ENCODE measurements at regions not wholly inside any gene's neighbourhood (a gene's known extent, or its start where the extent isn't known, plus 50 kb on each side); places are given as distances from the start of the nearest gene placed in this dataset.

- Histone ChIP-seq H3K9me3 (ENCODE audit: control insufficient read depth, insufficient read depth, low read length) (no peaks in the 10 kb centered on the region), H3K4me1 (ENCODE audit: control insufficient read depth, insufficient read depth, low read length) (no peaks in the 10 kb centered on the region), H3K27ac (ENCODE audit: low read length) (no peak overlapping the region), H3K27me3 (ENCODE audit: control insufficient read depth, insufficient read depth, low read length) (no peaks in the 10 kb centered on the region), H3K36me3 (ENCODE audit: control insufficient read depth, insufficient read depth, low read length) (no peaks in the 10 kb centered on the region), H3K4me3 (ENCODE audit: low read length) (no peak overlapping the region)
- intact Hi-C loops (cut with micrococcal nuclease) = no loop called here
- 95% methylated on average over 3 of the region's 4 CpGs for WGBS (ENCODE audit: insufficient coverage)
- no peak overlapping the region for H3K4me3 Mint-ChIP-seq
- peaks cover 3 to 4% of the 10 kb centered on the region in 2 donors for H3K9me3 Mint-ChIP-seq
- H3K27ac Mint-ChIP-seq = no peak overlapping the region
- DNase-seq = no peak
- H3K36me3 Mint-ChIP-seq = no peaks in the 10 kb centered on the region
- peaks cover 0 to 5% of the 10 kb centered on the region in 2 donors for H3K27me3 Mint-ChIP-seq (ENCODE audit: low read depth in 2 of 2)
- no peak for ATAC-seq
- TF ChIP-seq, protein P1, sequence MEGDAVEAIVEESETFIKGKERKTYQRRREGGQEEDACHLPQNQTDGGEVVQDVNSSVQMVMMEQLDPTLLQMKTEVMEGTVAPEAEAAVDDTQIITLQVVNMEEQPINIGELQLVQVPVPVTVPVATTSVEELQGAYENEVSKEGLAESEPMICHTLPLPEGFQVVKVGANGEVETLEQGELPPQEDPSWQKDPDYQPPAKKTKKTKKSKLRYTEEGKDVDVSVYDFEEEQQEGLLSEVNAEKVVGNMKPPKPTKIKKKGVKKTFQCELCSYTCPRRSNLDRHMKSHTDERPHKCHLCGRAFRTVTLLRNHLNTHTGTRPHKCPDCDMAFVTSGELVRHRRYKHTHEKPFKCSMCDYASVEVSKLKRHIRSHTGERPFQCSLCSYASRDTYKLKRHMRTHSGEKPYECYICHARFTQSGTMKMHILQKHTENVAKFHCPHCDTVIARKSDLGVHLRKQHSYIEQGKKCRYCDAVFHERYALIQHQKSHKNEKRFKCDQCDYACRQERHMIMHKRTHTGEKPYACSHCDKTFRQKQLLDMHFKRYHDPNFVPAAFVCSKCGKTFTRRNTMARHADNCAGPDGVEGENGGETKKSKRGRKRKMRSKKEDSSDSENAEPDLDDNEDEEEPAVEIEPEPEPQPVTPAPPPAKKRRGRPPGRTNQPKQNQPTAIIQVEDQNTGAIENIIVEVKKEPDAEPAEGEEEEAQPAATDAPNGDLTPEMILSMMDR (IDR thresholded peaks at IDR 0.05) = no peak
- H3K4me1 Mint-ChIP-seq = no peaks in the 10 kb centered on the region
Observed at GRCh38 chr12:127013197-127013596, 1253.8 kb upstream of the TMEM132C start.

DNA sequence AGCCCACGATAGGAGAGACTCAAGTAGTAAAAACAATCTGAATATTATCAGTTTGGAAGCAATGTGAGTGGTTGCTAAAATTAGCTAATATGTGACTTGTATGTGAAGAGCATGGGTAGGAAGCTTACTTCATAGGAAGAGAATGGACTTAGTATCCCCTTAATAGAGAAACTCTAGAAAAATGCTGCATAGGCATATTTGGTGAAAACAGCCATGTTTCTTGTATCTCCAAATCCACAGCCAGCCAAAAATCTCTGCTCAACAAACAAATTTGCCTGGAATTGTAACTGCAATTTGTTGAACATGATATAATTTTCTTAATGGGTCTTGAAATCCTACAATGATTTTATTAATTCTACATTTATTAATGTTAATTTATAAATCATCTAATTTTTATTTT is 1252.9 kb upstream of the TMEM132C start:
- no peaks in the 10 kb centered on the region for H3K27me3 ChIP-seq (ENCODE audit: control insufficient read depth, insufficient read depth, low read length)
- WGBS (ENCODE audit: insufficient coverage) = 0% methylated on average over 1 of the region's 1 CpG
- Mint-ChIP-seq H3K4me3 (no peak overlapping the region), H3K36me3 (no peaks in the 10 kb centered on the region), H3K9me3 (peaks cover 3 to 4% of the 10 kb centered on the region in 2 donors), H3K27me3 (ENCODE audit: low read depth in 2 of 2) (peaks cover 0 to 5% of the 10 kb centered on the region in 2 donors), H3K4me1 (no peaks in the 10 kb centered on the region), H3K27ac (no peak overlapping the region)
- H3K4me1 ChIP-seq (ENCODE audit: control insufficient read depth, insufficient read depth, low read length) = no peaks in the 10 kb centered on the region
- DNase-seq (no peak), ATAC-seq (no peak)
- H3K36me3 ChIP-seq (ENCODE audit: control insufficient read depth, insufficient read depth, low read length) = no peaks in the 10 kb centered on the region
- no peaks in the 10 kb centered on the region for H3K9me3 ChIP-seq (ENCODE audit: control insufficient read depth, insufficient read depth, low read length)
- intact Hi-C loops (cut with micrococcal nuclease) = no loop called here
- TF ChIP-seq, protein P1 (IDR thresholded peaks at IDR 0.05) = no peak
- H3K4me3 ChIP-seq (ENCODE audit: low read length) = no peak overlapping the region
- H3K27ac ChIP-seq (ENCODE audit: low read length) = no peak overlapping the region

- H3K36me3 ChIP-seq (ENCODE audit: control insufficient read depth, insufficient read depth, low read length) = no peaks in the 10 kb centered on the region
- H3K4me3 Mint-ChIP-seq = no peak overlapping the region
- DNase-seq = no peak
- H3K27ac ChIP-seq (ENCODE audit: low read length) = no peak overlapping the region
- intact Hi-C loops (cut with micrococcal nuclease) = no loop called here
- no peaks in the 10 kb centered on the region for H3K4me1 Mint-ChIP-seq
- TF ChIP-seq, protein P1 (IDR thresholded peaks at IDR 0.05) = no peak
- no peak for ATAC-seq
- H3K27me3 Mint-ChIP-seq (ENCODE audit: low read depth in 2 of 2) = no peaks in the 10 kb centered on the region
- no peaks in the 10 kb centered on the region for H3K9me3 ChIP-seq (ENCODE audit: control insufficient read depth, insufficient read depth, low read length)
- H3K27ac Mint-ChIP-seq = no peak overlapping the region
- peaks cover 4% of the 10 kb centered on the region in 2 donors for H3K9me3 Mint-ChIP-seq
- H3K27me3 ChIP-seq (ENCODE audit: control insufficient read depth, insufficient read depth, low read length) = no peaks in the 10 kb centered on the region
- H3K36me3 Mint-ChIP-seq = no peaks in the 10 kb centered on the region
- no peaks in the 10 kb centered on the region for H3K4me1 ChIP-seq (ENCODE audit: control insufficient read depth, insufficient read depth, low read length)
- H3K4me3 ChIP-seq (ENCODE audit: low read length) = no peak overlapping the region
- WGBS (ENCODE audit: insufficient coverage) = 83% methylated on average over 2 of the region's 2 CpGs
Observed at GRCh38 chr12:127024791-127025190, 1242.2 kb upstream of the TMEM132C start.

GRCh38 chr12:127025545-127025944 is 1241.4 kb upstream of the TMEM132C start:
- H3K9me3 Mint-ChIP-seq = peaks cover 4% of the 10 kb centered on the region in 2 donors

More at GRCh38 chr12:127025545-127025944, 1241.4 kb upstream of the TMEM132C start:
- TF ChIP-seq, protein P1 (IDR thresholded peaks at IDR 0.05) = no peak
- no peak overlapping the region for H3K27ac Mint-ChIP-seq
- H3K4me1 ChIP-seq (ENCODE audit: control insufficient read depth, insufficient read depth, low read length) = no peaks in the 10 kb centered on the region
- H3K36me3 Mint-ChIP-seq = no peaks in the 10 kb centered on the region
- intact Hi-C loops (cut with micrococcal nuclease) = no loop called here
- DNase-seq (no peak), ATAC-seq (no peak)
- 60% methylated on average over 1 of the region's 1 CpG for WGBS (ENCODE audit: insufficient coverage)
- no peaks in the 10 kb centered on the region for H3K36me3 ChIP-seq (ENCODE audit: control insufficient read depth, insufficient read depth, low read length)
- H3K27ac ChIP-seq (ENCODE audit: low read length) = no peak overlapping the region
- no peaks in the 10 kb centered on the region for H3K27me3 ChIP-seq (ENCODE audit: control insufficient read depth, insufficient read depth, low read length)
- no peaks in the 10 kb centered on the region for H3K27me3 Mint-ChIP-seq (ENCODE audit: low read depth in 2 of 2)
- H3K4me1 Mint-ChIP-seq = no peaks in the 10 kb centered on the region
- H3K4me3 ChIP-seq (ENCODE audit: low read length) = no peak overlapping the region
- no peaks in the 10 kb centered on the region for H3K9me3 ChIP-seq (ENCODE audit: control insufficient read depth, insufficient read depth, low read length)
- H3K4me3 Mint-ChIP-seq = no peak overlapping the region

All from natural killer cell (primary cell).